ENCODE measurements at regions not wholly inside any gene's neighbourhood (a gene's known extent, or its start where the extent isn't known, plus 50 kb on each side); places are given as distances from the start of the nearest gene placed in this dataset.
A peak's percentile ranks its signal among the peaks of the same experiment; 100 is the strongest.

DNA sequence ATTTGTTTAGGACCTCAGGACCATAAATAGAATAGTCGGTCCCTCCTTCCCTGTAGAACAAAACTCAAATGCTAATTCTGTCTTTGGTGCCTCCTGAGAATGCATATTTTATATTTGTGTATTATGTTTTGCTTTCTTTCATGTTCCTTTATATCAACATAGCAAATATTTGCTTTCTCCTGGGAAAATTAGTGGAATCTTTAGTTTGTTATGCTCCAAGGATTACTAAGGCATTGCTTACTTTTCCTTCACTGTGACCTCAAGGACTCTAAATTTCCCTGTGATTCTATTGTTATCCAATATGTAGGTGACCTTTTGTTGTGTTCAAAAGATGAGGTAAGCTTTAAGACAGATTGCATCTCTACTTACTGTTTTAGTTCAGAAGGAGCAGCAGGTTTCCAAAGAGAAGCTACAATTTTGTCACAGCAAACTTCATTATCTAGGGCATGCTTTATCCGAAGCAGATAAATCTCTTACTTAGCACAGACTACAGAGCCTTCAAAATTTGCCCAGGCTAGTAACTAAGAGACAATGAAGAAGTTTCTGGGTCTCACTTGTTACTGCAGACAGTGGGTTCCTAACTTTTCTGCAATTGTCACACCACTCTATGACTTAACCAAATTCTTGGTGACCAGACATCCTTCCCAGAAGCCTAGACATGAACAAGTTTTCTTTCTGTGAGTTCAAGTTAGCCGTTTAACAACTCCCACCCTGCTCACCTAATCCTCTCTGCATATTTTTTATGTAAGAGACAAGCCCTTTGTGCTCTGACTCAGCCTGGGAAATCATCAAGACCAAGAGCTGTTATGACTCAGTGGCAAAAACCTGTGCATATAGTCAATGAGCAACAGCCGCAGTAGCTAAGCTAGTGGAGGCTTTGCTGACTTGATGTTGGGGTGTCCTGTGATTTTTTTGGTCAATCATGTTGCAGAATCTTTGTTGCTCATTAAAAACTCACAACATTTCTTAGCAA lies 378.8 kb downstream of the QKI start:
- no peaks in the 10 kb centered on the region for H3K9me3 ChIP-seq (ENCODE audit: control insufficient read depth, low read depth, low read length)
- H3K4me3 ChIP-seq (ENCODE audit: control insufficient read depth in 2 of 3, extremely low read depth in 1 of 3, insufficient read depth in 2 of 3, low read depth in 1 of 3, low read length in 3 of 3): no peak overlapping the region
- H3K4me2 ChIP-seq (ENCODE audit: control insufficient read depth, extremely low read depth, insufficient read depth, low read depth, low read length): peak overlapping the region; percentile 26
- FAIRE-seq (peak; percentile 63), DNase-seq (ENCODE audit: low read depth, low spot score) (peak; percentile 19)
- no peaks in the 10 kb centered on the region for H3K36me3 ChIP-seq (ENCODE audit: control insufficient read depth in 2 of 2, extremely low read depth in 1 of 2, insufficient read depth in 2 of 2, low read length in 2 of 2)
- no peak overlapping the region for H3K9ac ChIP-seq (ENCODE audit: control insufficient read depth, extremely low read depth, insufficient read depth, low read length)
- no peaks in the 10 kb centered on the region for H3K9me1 ChIP-seq (ENCODE audit: control insufficient read depth, extremely low read depth, insufficient read depth, low read length)
- no peak overlapping the region for H2AFZ ChIP-seq (ENCODE audit: control insufficient read depth, low read length)
- no peaks in the 10 kb centered on the region for H3K27me3 ChIP-seq (ENCODE audit: control insufficient read depth, extremely low read depth, insufficient read depth, low read length)
- no peak overlapping the region for H3K27ac ChIP-seq (ENCODE audit: control insufficient read depth, insufficient read depth, low read length)
- dilution Hi-C loops (cut with MboI; ENCODE audit: extremely low pct_ligation_motif_present, low sequenced_read_pairs): no loop called here
- peaks cover 7% of the 10 kb centered on the region for H3K4me1 ChIP-seq (ENCODE audit: control insufficient read depth, extremely low read depth, insufficient read depth, low read length)
- H4K20me1 ChIP-seq (ENCODE audit: control insufficient read depth, extremely low read depth, insufficient read depth, low read length): no peaks in the 10 kb centered on the region
- TF ChIP-seq EZH2 (IDR thresholded peaks at IDR 0.05; ENCODE audit: low read length) (no peak), CTCF (optimal IDR thresholded peaks at IDR 0.05 in 1 of 3, IDR thresholded peaks at IDR 0.05 in 1 of 3, conservative IDR thresholded peaks at IDR 0.05 in 1 of 3; ENCODE audit: extremely low read depth in 1 of 3, insufficient read depth in 2 of 3, low read length in 3 of 3) (no peak)
- no peaks in the 10 kb centered on the region for H3K79me2 ChIP-seq (ENCODE audit: control insufficient read depth, insufficient read depth, low read length)

DNA sequence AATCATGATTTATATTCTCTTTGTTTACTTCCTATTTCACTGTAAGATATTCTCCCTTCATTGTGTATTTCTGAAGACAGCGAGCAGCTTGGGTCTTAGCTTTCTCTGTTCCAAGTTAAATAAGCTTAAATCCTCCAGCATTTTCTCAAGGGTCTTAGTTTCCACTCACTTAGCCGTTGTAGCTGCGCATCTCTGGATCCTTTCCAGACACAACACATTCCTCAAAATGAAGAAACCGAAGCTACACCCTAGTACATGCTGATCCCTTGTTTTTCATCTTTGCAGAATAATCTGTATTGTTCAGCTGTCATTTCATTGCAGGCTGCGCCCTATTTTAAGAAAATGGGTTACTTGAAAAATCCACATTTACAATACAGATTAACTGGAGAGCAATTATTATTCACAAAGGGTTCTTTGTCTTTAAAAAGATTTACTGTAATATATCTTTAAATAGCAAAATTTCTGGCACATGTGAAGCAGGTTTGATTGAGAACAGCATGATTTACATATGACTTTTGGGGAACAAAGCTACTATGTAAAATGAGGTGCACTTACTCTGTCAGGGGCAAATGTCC lies 375.8 kb downstream of the QKI start:
- no peak for DNase-seq (ENCODE audit: low read depth, low spot score)
- Histone ChIP-seq H3K4me3 (ENCODE audit: control insufficient read depth in 2 of 3, extremely low read depth in 1 of 3, insufficient read depth in 2 of 3, low read depth in 1 of 3, low read length in 3 of 3) (no peak overlapping the region), H3K27me3 (ENCODE audit: control insufficient read depth, extremely low read depth, insufficient read depth, low read length) (no peaks in the 10 kb centered on the region), H3K9me3 (ENCODE audit: control insufficient read depth, low read depth, low read length) (no peaks in the 10 kb centered on the region), H3K36me3 (ENCODE audit: control insufficient read depth in 2 of 2, extremely low read depth in 1 of 2, insufficient read depth in 2 of 2, low read length in 2 of 2) (no peaks in the 10 kb centered on the region), H3K4me2 (ENCODE audit: control insufficient read depth, extremely low read depth, insufficient read depth, low read depth, low read length) (no peak overlapping the region), H3K79me2 (ENCODE audit: control insufficient read depth, insufficient read depth, low read length) (no peaks in the 10 kb centered on the region), H3K9me1 (ENCODE audit: control insufficient read depth, extremely low read depth, insufficient read depth, low read length) (no peaks in the 10 kb centered on the region), H3K4me1 (ENCODE audit: control insufficient read depth, extremely low read depth, insufficient read depth, low read length) (peaks cover 7% of the 10 kb centered on the region), H4K20me1 (ENCODE audit: control insufficient read depth, extremely low read depth, insufficient read depth, low read length) (no peaks in the 10 kb centered on the region), H2AFZ (ENCODE audit: control insufficient read depth, low read length) (no peak overlapping the region), H3K9ac (ENCODE audit: control insufficient read depth, extremely low read depth, insufficient read depth, low read length) (no peak overlapping the region), H3K27ac (ENCODE audit: control insufficient read depth, insufficient read depth, low read length) (no peak overlapping the region)
- dilution Hi-C loops (cut with MboI; ENCODE audit: extremely low pct_ligation_motif_present, low sequenced_read_pairs): no loop called here
- no peak for TF ChIP-seq EZH2 (IDR thresholded peaks at IDR 0.05; ENCODE audit: low read length)
- TF ChIP-seq CTCF (optimal IDR thresholded peaks at IDR 0.05 in 1 of 3, IDR thresholded peaks at IDR 0.05 in 1 of 3, conservative IDR thresholded peaks at IDR 0.05 in 1 of 3; ENCODE audit: extremely low read depth in 1 of 3, insufficient read depth in 2 of 3, low read length in 3 of 3): no peak
- FAIRE-seq: no peak

All from keratinocyte (primary cell).